ENCODE measurements at regions not wholly inside any gene's neighbourhood (a gene's known extent, or its start where the extent isn't known, plus 50 kb on each side); places are given as distances from the start of the nearest gene placed in this dataset.

DNA sequence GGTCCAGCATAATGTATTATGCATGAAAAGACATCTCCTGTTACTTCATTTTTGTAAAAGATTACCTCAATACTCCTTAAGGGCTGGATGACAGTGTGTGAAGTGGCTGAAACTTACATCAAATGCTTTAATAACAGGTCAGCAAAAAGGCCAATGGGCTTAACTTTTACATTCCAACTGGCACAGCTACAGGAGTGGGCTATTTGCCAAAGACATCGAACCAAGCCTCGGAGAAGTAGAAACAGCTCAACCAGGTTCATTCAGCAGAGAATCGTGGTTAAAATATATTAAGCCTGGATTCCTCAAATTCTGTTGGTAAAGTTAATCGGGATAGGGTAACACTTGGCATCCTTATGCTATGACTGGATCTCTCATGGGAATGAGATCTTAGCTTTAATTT, 639.7 kb downstream of the TRIML1 start:
- TF ChIP-seq, protein P1, sequence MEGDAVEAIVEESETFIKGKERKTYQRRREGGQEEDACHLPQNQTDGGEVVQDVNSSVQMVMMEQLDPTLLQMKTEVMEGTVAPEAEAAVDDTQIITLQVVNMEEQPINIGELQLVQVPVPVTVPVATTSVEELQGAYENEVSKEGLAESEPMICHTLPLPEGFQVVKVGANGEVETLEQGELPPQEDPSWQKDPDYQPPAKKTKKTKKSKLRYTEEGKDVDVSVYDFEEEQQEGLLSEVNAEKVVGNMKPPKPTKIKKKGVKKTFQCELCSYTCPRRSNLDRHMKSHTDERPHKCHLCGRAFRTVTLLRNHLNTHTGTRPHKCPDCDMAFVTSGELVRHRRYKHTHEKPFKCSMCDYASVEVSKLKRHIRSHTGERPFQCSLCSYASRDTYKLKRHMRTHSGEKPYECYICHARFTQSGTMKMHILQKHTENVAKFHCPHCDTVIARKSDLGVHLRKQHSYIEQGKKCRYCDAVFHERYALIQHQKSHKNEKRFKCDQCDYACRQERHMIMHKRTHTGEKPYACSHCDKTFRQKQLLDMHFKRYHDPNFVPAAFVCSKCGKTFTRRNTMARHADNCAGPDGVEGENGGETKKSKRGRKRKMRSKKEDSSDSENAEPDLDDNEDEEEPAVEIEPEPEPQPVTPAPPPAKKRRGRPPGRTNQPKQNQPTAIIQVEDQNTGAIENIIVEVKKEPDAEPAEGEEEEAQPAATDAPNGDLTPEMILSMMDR (IDR thresholded peaks at IDR 0.05), result no peak
- TF ChIP-seq POLR2A (IDR thresholded peaks at IDR 0.05; ENCODE audit: low read length), result no peak
- TF ChIP-seq, protein P2, sequence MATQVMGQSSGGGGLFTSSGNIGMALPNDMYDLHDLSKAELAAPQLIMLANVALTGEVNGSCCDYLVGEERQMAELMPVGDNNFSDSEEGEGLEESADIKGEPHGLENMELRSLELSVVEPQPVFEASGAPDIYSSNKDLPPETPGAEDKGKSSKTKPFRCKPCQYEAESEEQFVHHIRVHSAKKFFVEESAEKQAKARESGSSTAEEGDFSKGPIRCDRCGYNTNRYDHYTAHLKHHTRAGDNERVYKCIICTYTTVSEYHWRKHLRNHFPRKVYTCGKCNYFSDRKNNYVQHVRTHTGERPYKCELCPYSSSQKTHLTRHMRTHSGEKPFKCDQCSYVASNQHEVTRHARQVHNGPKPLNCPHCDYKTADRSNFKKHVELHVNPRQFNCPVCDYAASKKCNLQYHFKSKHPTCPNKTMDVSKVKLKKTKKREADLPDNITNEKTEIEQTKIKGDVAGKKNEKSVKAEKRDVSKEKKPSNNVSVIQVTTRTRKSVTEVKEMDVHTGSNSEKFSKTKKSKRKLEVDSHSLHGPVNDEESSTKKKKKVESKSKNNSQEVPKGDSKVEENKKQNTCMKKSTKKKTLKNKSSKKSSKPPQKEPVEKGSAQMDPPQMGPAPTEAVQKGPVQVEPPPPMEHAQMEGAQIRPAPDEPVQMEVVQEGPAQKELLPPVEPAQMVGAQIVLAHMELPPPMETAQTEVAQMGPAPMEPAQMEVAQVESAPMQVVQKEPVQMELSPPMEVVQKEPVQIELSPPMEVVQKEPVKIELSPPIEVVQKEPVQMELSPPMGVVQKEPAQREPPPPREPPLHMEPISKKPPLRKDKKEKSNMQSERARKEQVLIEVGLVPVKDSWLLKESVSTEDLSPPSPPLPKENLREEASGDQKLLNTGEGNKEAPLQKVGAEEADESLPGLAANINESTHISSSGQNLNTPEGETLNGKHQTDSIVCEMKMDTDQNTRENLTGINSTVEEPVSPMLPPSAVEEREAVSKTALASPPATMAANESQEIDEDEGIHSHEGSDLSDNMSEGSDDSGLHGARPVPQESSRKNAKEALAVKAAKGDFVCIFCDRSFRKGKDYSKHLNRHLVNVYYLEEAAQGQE (IDR thresholded peaks at IDR 0.05), result no peak
- no peak for TF ChIP-seq ESRRA (IDR thresholded peaks at IDR 0.05; ENCODE audit: borderline replicate concordance, low read length)
- TF ChIP-seq MYC (IDR thresholded peaks at IDR 0.05; ENCODE audit: borderline replicate concordance, low read length), result no peak
- TF ChIP-seq, protein P3, sequence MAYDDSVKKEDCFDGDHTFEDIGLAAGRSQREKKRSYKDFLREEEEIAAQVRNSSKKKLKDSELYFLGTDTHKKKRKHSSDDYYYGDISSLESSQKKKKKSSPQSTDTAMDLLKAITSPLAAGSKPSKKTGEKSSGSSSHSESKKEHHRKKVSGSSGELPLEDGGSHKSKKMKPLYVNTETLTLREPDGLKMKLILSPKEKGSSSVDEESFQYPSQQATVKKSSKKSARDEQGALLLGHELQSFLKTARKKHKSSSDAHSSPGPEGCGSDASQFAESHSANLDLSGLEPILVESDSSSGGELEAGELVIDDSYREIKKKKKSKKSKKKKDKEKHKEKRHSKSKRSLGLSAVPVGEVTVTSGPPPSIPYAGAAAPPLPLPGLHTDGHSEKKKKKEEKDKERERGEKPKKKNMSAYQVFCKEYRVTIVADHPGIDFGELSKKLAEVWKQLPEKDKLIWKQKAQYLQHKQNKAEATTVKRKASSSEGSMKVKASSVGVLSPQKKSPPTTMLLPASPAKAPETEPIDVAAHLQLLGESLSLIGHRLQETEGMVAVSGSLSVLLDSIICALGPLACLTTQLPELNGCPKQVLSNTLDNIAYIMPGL (CRISPR knock-in tag; IDR thresholded peaks at IDR 0.05; ENCODE audit: borderline replicate concordance), result no peak
- TF ChIP-seq CEBPB (IDR thresholded peaks at IDR 0.05), result no peak

Measured in A549 (cell line).